GM12865 (cell line): ENCODE measurements at regions not wholly inside any gene's neighbourhood (a gene's known extent, or its start where the extent isn't known, plus 50 kb on each side); places are given as distances from the start of the nearest gene placed in this dataset.
A peak's percentile ranks its signal among the peaks of the same experiment; 100 is the strongest.

ENCODE experiments used
- DNase-seq: peaks from one replicate; pipeline ENCODE4 v3.0.0; 2010; ENCODE audit warnings: low read depth
- H3K4me3 ChIP-seq: 2 replicates; pipeline ENCODE4 v1.5.1; 2011; ENCODE audit warnings: mild to moderate bottlenecking, low read depth, low read length, control low read depth
- TF ChIP-seq, protein P1 (sequence below): IDR thresholded peaks from 2 replicates; pipeline ENCODE4 v1.5.1; 2011; ENCODE audit warnings: low read length, control low read depth, low read depth, inconsistent platforms; ENCODE audit not compliant: insufficient read depth; ENCODE audit errors: missing control alignments

DNA sequence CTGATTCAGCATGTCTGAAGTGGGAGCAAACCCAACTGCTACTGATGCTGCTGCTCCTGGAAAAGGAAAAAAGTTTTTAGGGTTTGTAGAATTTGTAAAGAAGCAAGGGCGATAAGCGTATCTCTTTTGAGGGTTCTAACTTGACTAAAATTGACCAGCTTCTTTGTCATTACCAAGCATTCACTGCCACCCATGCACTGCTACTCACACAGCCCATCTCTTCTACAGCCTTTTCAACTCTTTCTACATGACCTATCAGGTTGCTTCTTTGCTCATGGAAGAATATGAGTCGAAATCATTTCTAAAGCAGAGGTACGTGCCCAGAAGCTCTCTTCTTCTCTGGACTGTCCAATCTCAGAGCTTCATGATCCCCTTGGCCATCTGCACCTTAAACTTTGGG is 570.9 kb downstream of the EPHA7 start:
- DNase-seq, result no peak
- TF ChIP-seq, protein P1, sequence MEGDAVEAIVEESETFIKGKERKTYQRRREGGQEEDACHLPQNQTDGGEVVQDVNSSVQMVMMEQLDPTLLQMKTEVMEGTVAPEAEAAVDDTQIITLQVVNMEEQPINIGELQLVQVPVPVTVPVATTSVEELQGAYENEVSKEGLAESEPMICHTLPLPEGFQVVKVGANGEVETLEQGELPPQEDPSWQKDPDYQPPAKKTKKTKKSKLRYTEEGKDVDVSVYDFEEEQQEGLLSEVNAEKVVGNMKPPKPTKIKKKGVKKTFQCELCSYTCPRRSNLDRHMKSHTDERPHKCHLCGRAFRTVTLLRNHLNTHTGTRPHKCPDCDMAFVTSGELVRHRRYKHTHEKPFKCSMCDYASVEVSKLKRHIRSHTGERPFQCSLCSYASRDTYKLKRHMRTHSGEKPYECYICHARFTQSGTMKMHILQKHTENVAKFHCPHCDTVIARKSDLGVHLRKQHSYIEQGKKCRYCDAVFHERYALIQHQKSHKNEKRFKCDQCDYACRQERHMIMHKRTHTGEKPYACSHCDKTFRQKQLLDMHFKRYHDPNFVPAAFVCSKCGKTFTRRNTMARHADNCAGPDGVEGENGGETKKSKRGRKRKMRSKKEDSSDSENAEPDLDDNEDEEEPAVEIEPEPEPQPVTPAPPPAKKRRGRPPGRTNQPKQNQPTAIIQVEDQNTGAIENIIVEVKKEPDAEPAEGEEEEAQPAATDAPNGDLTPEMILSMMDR, result no peak
- no peak overlapping the region for H3K4me3 ChIP-seq

DNA sequence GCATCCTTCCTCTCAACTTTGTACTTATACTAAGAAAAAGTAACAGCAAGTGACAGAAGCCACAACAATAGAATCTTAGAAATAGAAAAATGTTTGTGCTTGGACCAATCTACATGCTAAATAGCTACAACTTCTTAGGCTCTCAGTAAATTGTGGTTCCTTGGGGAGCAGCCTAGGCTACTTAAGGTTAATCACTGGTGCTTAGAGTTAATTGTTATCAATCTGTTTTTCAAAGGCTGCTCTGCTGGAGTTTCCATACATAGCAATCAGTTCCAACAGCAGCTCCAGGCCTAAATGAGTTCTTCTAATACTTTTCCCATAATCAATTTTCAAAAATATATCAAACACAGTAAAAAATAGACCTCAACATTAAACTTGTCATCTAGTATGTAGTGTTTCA is 571.4 kb downstream of the EPHA7 start:
- TF ChIP-seq, protein P1, result no peak
- no peak for DNase-seq
- no peak overlapping the region for H3K4me3 ChIP-seq

GRCh38 chr6:92840246-92840930 is 579.0 kb downstream of the EPHA7 start:
- TF ChIP-seq, protein P1, result no peak
- no peak overlapping the region for H3K4me3 ChIP-seq
- DNase-seq, result no peak

GRCh38 chr6:92828788-92829187 is 590.6 kb downstream of the EPHA7 start:
- TF ChIP-seq, protein P1, result no peak
- DNase-seq, result no peak
- H3K4me3 ChIP-seq, result no peak overlapping the region

- DNase-seq, result peak; percentile 24
- no peak overlapping the region for H3K4me3 ChIP-seq
- TF ChIP-seq, protein P1, result no peak
Observed at GRCh38 chr6:92827104-92827503, 592.3 kb downstream of the EPHA7 start.

GRCh38 chr6:92826633-92827032 is 592.7 kb downstream of the EPHA7 start:
- no peak overlapping the region for H3K4me3 ChIP-seq
- TF ChIP-seq, protein P1, result no peak
- DNase-seq, result peak; percentile 34

- no peak overlapping the region for H3K4me3 ChIP-seq
- no peak for DNase-seq
- TF ChIP-seq, protein P1, result no peak
Observed at GRCh38 chr6:92822222-92822621, 597.1 kb downstream of the EPHA7 start.
